GM19455 (cell line): ENCODE measurements at regions not wholly inside any gene's neighbourhood (a gene's known extent, or its start where the extent isn't known, plus 50 kb on each side); places are given as distances from the start of the nearest gene placed in this dataset.
"Not testable (repeated sequence)": the region's sequence is repeated elsewhere in the genome, so short reads cannot be mapped to it uniquely, and the experiment has no call there.

ENCODE experiments used
- ATAC-seq: cut with Tn5 transposase; IDR thresholded peaks from one replicate; pipeline ENCODE4 v1.9.1; 2021; ENCODE audit not compliant: unreplicated experiment

- no peak for ATAC-seq
These were observed 139.7 kb downstream of the B3GNT2 start for GRCh38 chr2:62335612-62336011.

DNA sequence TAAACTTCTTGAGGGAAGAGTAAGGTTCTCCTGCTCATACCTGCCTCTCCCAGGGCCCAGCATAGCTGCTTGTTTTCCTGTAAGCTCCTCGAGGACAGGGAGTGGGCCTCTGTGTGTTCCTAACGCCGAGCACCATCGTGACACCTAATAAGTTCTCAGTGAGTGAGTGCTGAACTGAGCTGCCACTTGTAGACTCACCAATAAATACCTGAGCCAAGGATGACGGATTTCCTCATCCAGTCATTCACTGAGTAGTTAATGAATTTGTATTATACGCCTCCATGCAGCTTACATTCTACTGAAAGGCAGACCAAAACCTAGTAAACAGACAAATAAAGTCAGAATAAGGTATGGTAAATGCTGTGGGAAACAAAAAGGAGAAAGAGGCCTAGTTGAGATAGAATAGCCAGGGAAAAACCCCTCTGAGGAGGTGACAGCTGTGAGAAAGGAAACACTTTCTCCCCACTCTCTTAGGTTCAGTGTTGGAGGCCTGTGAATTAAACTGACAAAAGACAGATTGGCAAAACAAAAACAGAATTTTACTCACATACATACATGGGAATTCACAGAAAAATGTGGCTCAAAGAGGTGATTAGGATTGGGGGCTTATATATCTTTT lies 138.6 kb downstream of the B3GNT2 start:
- ATAC-seq: no peak

DNA sequence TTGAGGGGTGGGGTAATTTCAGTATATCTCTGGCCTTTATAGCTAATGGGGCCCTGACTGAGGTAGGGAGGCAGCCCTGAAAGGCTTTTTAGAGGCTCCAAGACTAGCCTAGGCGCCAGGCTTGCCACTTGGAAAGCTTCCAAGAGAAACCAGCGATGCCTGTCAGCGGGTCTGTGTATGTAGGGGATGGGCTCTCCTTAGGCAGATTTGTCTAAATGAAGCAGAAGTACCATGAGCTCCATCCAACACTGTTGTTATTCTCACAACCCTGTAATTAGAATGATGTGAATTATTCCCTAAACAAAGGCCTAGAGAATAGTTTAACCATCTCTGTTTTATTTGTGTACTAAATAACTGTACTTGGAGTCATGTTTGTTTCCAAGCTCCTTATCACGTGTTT lies 138.1 kb downstream of the B3GNT2 start:
- ATAC-seq: no peak

DNA sequence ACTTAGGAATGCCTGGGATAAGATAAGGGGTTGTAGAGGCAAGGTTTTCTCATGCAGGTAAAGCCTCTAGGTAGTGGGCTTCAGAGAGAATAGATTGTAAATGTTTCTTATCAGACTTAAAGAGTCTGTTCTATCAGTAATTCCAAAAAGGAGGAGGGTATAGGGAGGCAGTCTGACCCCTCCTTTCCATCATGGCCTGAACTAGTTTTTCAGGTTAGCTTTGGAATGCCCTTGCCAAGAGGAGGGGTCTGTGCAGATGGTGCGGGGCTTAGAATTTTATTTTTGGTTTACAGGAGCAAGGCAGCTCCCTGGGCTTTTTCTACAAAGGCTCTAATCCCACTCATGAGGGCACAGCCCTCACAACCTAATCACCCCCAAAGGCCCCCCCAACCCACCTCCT lies 135.0 kb downstream of the B3GNT2 start:
- ATAC-seq: no peak

GRCh38 chr2:62329797-62330196 lies 133.9 kb downstream of the B3GNT2 start:
- ATAC-seq: no peak

GRCh38 chr2:62326735-62327134 lies 130.8 kb downstream of the B3GNT2 start:
- ATAC-seq: no peak

DNA sequence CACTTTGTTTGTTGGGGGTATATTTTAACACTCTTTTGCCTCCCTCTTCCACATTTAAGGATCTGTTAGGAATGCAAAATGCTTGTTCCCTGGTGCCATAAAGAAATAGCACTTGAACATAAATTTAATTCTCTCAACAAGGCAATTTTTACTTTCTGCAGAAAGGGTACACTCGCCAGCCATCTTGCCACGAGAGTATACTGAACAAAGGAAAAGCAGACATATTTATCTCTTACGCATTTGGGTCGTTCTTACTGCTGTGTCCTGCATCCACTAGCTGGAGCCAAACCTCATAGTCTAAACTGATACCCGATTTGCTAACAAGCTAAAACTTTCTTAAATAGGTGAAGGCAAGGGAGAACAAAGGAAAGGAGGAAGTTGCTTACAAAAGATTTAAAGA lies 129.5 kb downstream of the B3GNT2 start:
- no peak for ATAC-seq

GRCh38 chr2:62321380-62322289 lies 125.7 kb downstream of the B3GNT2 start:
- no peak for ATAC-seq

GRCh38 chr2:62320657-62321357 lies 124.9 kb downstream of the B3GNT2 start:
- ATAC-seq: no peak

DNA sequence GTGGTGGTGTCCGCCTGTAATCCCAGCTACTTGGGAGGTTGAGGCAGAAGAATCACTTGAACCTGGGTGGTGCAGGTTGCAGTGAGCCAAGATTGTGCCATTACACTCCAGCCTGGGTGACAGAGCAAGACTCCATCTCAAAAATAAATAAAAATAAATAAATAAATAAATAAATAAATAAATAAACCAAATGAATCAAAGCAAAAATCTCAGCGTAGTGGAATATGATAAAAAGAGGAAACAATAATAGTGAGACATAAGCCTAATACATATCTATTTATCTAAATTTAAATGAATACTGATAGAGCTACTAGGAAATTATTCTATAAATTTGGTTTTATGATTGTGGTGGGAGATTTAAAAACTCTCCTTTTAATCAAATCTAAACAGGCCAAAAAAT lies 124.2 kb downstream of the B3GNT2 start:
- ATAC-seq: not testable (repeated sequence)

- ATAC-seq: no peak
These were observed 123.2 kb downstream of the B3GNT2 start for GRCh38 chr2:62319070-62319469.

DNA sequence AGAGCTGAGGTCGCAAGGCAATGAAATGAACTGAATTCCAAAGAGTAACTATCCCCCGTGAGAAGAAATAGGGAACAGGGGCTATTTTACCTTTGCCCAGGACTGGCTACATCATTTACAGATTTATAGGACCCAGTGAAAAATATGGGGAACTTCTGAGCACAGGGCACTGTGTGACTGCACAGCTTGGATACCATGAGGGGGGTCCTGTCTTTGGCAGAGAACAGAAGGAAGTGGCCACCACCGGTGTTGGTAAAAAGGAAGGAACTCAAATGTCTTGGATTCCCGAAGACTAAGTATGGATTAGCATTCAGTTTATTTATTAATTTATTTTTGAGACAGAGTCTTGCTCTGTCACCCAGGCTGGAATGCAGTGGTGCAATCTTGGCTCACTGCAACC lies 119.6 kb downstream of the B3GNT2 start:
- no peak for ATAC-seq

DNA sequence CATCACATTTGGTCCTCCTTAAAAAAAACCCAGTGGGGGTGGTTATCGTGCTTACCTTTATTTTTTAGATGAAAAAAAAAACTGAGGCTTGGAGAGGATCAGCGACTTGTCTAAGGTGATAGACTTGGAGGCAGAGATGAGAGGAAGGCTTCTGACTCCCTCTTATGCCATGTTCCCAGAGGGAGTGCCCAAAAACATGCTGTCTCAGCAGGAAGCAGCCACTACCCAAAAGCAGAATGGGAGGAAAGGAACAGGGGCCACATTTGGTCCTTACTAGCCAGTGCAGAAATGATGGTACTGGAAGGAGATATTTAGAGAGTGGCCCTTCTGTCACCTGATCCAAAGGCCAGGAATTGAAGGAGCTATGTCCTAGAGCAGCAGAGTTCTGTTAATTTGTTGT lies 118.4 kb downstream of the B3GNT2 start:
- no peak for ATAC-seq

- peak; percentile 76 for ATAC-seq
These were observed 117.7 kb downstream of the B3GNT2 start for GRCh38 chr2:62313449-62314227.

GRCh38 chr2:62309465-62310091 lies 113.7 kb downstream of the B3GNT2 start:
- peak; percentile 53 for ATAC-seq

- no peak for ATAC-seq
These were observed 113.2 kb downstream of the B3GNT2 start for GRCh38 chr2:62309081-62309464.

DNA sequence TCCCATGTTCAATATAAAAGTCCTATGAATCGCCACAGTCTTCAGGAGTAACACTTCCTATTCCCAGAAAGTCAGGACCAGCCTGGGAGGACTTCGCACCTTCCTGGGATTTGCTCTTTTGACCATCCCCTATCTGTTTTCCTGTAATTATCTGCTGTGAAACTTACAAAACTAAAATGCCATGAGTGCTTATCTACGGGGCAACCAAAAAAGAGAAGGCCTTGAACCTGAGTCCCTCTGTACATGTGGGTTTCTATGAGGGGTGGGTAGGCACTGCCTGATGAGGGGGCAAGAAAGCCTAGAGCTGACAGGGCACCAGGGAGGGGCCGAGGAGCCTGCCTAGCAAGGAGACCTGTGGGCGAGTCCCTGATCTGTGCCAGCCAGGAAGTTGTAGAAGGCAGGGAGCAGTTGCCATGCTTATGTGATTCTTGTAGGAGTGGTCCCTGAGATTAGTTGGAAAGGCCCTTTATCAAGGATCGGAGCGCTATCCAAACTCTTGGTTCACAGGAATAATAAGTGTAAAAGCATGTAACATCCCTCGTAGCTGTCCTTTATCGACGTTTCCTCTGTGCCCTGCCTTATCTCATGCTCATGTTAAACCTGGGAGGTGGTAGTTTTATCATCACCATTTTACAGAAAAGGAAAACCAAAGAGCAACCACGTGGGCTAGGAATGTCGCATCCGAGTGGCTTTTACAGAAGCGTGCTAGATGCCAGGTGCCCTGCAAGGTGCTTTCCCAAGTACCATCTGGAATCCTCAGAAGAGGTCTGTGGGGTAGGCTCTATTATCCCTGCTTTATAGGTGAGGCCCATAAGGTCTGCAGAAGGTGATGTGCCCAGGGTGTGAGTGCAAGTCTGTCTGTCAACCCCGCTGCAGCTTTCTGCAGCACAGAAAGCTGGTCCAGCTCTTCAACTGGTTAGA lies 111.8 kb downstream of the B3GNT2 start:
- ATAC-seq: no peak

DNA sequence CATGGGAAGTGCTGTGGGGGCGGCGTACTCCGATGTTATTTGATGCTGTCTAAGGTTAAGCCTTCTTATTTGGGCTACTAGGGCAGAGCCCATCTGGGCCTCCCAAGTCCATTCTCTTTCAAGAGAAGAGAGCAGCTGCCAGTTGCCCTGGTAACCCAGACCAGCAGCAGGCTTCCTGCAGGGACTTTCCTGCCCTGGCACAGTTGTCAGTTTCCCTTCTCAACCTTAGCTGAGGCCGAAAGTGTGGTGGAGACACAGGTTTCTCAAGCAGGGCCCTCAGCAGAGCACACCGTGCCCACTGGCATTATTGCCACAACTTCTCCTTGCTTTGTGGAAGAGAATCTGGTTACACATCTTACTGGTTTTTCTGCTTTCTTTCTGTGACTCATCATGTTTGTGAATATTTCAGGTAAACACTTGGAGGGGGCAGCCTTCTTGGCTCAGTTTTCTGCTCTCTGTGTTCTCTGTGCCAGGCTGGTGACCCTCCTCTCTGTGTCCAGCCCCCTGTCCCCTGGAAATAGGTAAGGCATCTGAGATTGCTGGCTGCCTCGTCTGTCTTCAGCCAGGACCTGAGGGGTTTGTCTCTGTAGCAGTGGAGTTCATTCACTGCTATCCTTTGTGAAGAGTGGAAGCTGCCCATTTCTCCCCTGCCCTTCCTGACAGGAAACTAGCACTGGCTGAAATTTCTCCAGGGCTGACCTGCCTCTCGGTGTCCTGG lies 111.0 kb downstream of the B3GNT2 start:
- ATAC-seq: no peak
